Sigmoid colon (tissue), 6 donors: ENCODE measurements at regions not wholly inside any gene's neighbourhood (a gene's known extent, or its start where the extent isn't known, plus 50 kb on each side); places are given as distances from the start of the nearest gene placed in this dataset.

Experiments used
- DNase-seq: peaks from one replicate; pipeline ENCODE4 v3.0.0-alpha.2; 2019
- H3K27ac ChIP-seq, 4 donors: fragments of 200-600 bp; sonication (generic); one replicate each; pipeline ENCODE4 v1.5.1; 2016 to 2019; ENCODE audit warnings: mild to moderate bottlenecking in 1 of 4
- H3K27me3 ChIP-seq, 3 donors: fragments of 200-600 bp; sonication (generic); one replicate each; pipeline ENCODE4 v1.5.1; 2019; ENCODE audit warnings: mild to moderate bottlenecking in 1 of 3
- H3K36me3 ChIP-seq, 4 donors: fragments of 200-600 bp; sonication (generic); one replicate each; pipeline ENCODE4 v1.5.1; 2016 to 2019
- H3K4me1 ChIP-seq, 4 donors: fragments of 200-600 bp; sonication (generic); one replicate each; pipeline ENCODE4 v1.5.1; 2017 to 2019
- H3K4me3 ChIP-seq, 4 donors: fragments of 200-600 bp; sonication (generic); one replicate each; pipeline ENCODE4 v1.5.1; 2017 to 2019; ENCODE audit warnings: mild to moderate bottlenecking in 2 of 4, moderate library complexity in 1 of 4
- H3K9me3 ChIP-seq, 4 donors: fragments of 200-600 bp in 3 of 4; sonication (generic) in 3 of 4; one replicate each; pipeline versions ENCODE4 v1.5.1 to v1.6.1; 2013 to 2019
- CTCF ChIP-seq, 4 experiments: fragments of 450-650 bp in 3 of 4; fragments of 200-600 bp in 1 of 4; IDR thresholded peaks; one replicate each; pipeline ENCODE4 v1.5.1; 2016 to 2019; ENCODE audit warnings: antibody characterized with exemption in 4 of 4, mild to moderate bottlenecking in 3 of 4, moderate library complexity in 2 of 4
- EP300 ChIP-seq, 4 donors: sonication (generic); formaldehyde crosslinking; IDR thresholded peaks; one replicate each; pipeline ENCODE4 v1.6.1; 2017; ENCODE audit warnings: antibody characterized with exemption in 4 of 4
- POLR2A ChIP-seq, 2 donors: fragments of 450-650 bp; IDR thresholded peaks; one replicate each; pipeline ENCODE4 v1.6.1; 2016; ENCODE audit warnings: antibody characterized with exemption in 2 of 2, mild to moderate bottlenecking in 2 of 2, moderate library complexity in 2 of 2
- POLR2AphosphoS5 ChIP-seq, 4 donors: sonication (generic); formaldehyde crosslinking; IDR thresholded peaks; one replicate each; pipeline ENCODE4 v1.6.1; 2017; ENCODE audit warnings: antibody characterized with exemption in 4 of 4
- WGBS, 2 donors: extraction: QIAGEN DNeasy Blood & Tissue Kit; methylation state at CpG; one replicate each; pipeline ENCODE4 v1.1.7; 2013; 5-methylcytosine and 5-hydroxymethylcytosine counted together
- intact Hi-C: fragments of 100-400 bp; cut with DNase I; formaldehyde crosslinking; loops from one replicate; pipeline ENCODE4 v1.15.1; 2023
- donor health status: healthy with polysubstance abuse.
- donor health status: healthy.

- H3K27me3 ChIP-seq, result no peaks in the 10 kb centered on the region
- TF ChIP-seq EP300 (IDR thresholded peaks at IDR 0.05) (no peak), POLR2A (IDR thresholded peaks at IDR 0.05) (no peak), POLR2AphosphoS5 (IDR thresholded peaks at IDR 0.05) (no peak), CTCF (IDR thresholded peaks at IDR 0.05) (no peak)
- intact Hi-C loops, result loop anchor here (5.0 to 10.0 kb wide), 4 partner anchors 137 to 597 kb away; partner anchors contain the start of gene GLI3
- peaks cover 0 to 26% (median 20%) of the 10 kb centered on the region in 4 donors for H3K4me1 ChIP-seq
- H3K27ac ChIP-seq, result no peak overlapping the region
- H3K4me3 ChIP-seq, result no peak overlapping the region
- DNase-seq, result no peak
- no peaks in the 10 kb centered on the region for H3K36me3 ChIP-seq
- no peaks in the 10 kb centered on the region for H3K9me3 ChIP-seq
Observed at GRCh38 chr7:42834676-42835075, 77.2 kb downstream of the C7orf25 start.

DNA sequence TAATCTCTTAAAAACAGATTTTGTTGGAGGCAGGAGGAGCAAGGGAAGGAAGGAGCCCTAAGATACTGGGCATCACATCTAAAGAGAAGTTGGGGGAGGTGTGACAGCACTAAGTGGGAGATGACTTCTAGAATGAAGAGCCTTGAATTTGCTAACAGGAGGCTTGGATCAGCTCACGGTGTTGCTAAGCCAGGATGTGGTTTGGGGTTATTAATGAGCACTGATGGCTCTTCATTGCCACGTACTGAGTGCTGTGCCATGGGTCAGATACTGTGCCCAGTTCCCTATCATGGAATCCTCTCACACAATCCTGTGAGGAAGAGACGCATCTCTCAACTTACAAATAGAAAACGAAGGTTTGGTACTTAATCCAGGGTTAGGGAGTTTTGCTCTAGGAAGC, 78.5 kb downstream of the C7orf25 start:
- Histone ChIP-seq H3K4me3 (no peak overlapping the region), H3K27me3 (no peaks in the 10 kb centered on the region), H3K4me1 (peaks cover 0 to 26% (median 20%) of the 10 kb centered on the region in 4 donors), H3K9me3 (no peaks in the 10 kb centered on the region), H3K27ac (no peak overlapping the region), H3K36me3 (no peaks in the 10 kb centered on the region)
- WGBS, 2 donors, result 62 to 65% methylated on average over 4 of the region's 4 CpGs
- TF ChIP-seq CTCF (IDR thresholded peaks at IDR 0.05) (no peak), EP300 (IDR thresholded peaks at IDR 0.05) (no peak), POLR2AphosphoS5 (IDR thresholded peaks at IDR 0.05) (no peak), POLR2A (IDR thresholded peaks at IDR 0.05) (no peak)
- intact Hi-C loops, result loop anchor here (5.0 to 10.0 kb wide), 4 partner anchors 136 to 596 kb away; partner anchors contain the start of gene GLI3
- DNase-seq, result no peak

GRCh38 chr7:42832667-42833066, 79.2 kb downstream of the C7orf25 start:
- no peaks in the 10 kb centered on the region for H3K9me3 ChIP-seq
- TF ChIP-seq POLR2AphosphoS5 (IDR thresholded peaks at IDR 0.05), result no peak
- TF ChIP-seq EP300 (IDR thresholded peaks at IDR 0.05), result no peak
- TF ChIP-seq CTCF (IDR thresholded peaks at IDR 0.05), result no peak
- TF ChIP-seq POLR2A (IDR thresholded peaks at IDR 0.05), result no peak
- DNase-seq, result no peak
- peaks cover 0 to 26% (median 20%) of the 10 kb centered on the region in 4 donors for H3K4me1 ChIP-seq
- no peak overlapping the region for H3K4me3 ChIP-seq
- intact Hi-C loops, result loop anchor here (5.0 to 10.0 kb wide), 4 partner anchors 135 to 595 kb away; partner anchors contain the start of gene GLI3
- H3K27me3 ChIP-seq, result no peaks in the 10 kb centered on the region
- H3K36me3 ChIP-seq, result no peaks in the 10 kb centered on the region
- H3K27ac ChIP-seq, result no peak overlapping the region

GRCh38 chr7:42831718-42832522, 80.0 kb downstream of the C7orf25 start:
- peak overlapping the region in 3 of 4 donors; percentile 40 to 69 (median 65) for H3K27ac ChIP-seq
- peaks cover 0 to 26% (median 20%) of the 10 kb centered on the region in 4 donors for H3K4me1 ChIP-seq
- H3K9me3 ChIP-seq, result no peaks in the 10 kb centered on the region
- H3K36me3 ChIP-seq, result no peaks in the 10 kb centered on the region
- H3K4me3 ChIP-seq, result no peak overlapping the region
- 36 to 55% methylated on average over 9 of the region's 9 CpGs for WGBS, 2 donors
- peak; percentile 55 to 76 (median 72) for TF ChIP-seq CTCF (IDR thresholded peaks at IDR 0.05)
- no peak for TF ChIP-seq POLR2AphosphoS5 (IDR thresholded peaks at IDR 0.05)
- DNase-seq, result peak; percentile 80
- intact Hi-C loops, result loop anchor here (2.0 to 10.0 kb wide), 6 partner anchors 135 to 889 kb away; partner anchors contain the start of gene GLI3
- H3K27me3 ChIP-seq, result no peaks in the 10 kb centered on the region
